ENCODE measurements at regions not wholly inside any gene's neighbourhood (a gene's known extent, or its start where the extent isn't known, plus 50 kb on each side); places are given as distances from the start of the nearest gene placed in this dataset.
"Not testable (repeated sequence)": the region's sequence is repeated elsewhere in the genome, so short reads cannot be mapped to it uniquely, and the experiment has no call there.

- H3K36me3 ChIP-seq (replicated peaks); H3K27me3 ChIP-seq (ENCODE audit: low read depth); in situ Hi-C loops (cut with MboI; ENCODE audit: low sequenced_read_pairs); H3K4me1 ChIP-seq; DNase-seq (ENCODE audit: low spot score in 2 of 2); H3K4me3 ChIP-seq; H3K9me3 ChIP-seq: not testable (repeated sequence)
Measured at GRCh38 chr13:52324831-52325230, 81.1 kb downstream of the THSD1 start.

GRCh38 chr13:52319876-52320275 lies 86.1 kb downstream of the THSD1 start:
- Histone ChIP-seq H3K36me3 (replicated peaks) (no peaks in the 10 kb centered on the region), H3K27me3 (ENCODE audit: low read depth) (peaks cover 4% of the 10 kb centered on the region; the same call in 1 of the 2 replicates), H3K9me3 (no peaks in the 10 kb centered on the region), H3K4me1 (no peaks in the 10 kb centered on the region), H3K4me3 (no peak overlapping the region)
- DNase-seq (ENCODE audit: low spot score in 2 of 2): no peak
- in situ Hi-C loops (cut with MboI; ENCODE audit: low sequenced_read_pairs): no loop called here

- DNase-seq (ENCODE audit: low spot score in 2 of 2): not testable (repeated sequence)
Measured at GRCh38 chr13:52309833-52310232, 96.1 kb downstream of the THSD1 start.

GRCh38 chr13:52306336-52306735 lies 99.6 kb downstream of the THSD1 start:
- in situ Hi-C loops (cut with MboI; ENCODE audit: low sequenced_read_pairs); H3K4me1 ChIP-seq; H3K9me3 ChIP-seq; H3K4me3 ChIP-seq; H3K36me3 ChIP-seq (replicated peaks); H3K27me3 ChIP-seq (ENCODE audit: low read depth); DNase-seq (ENCODE audit: low spot score in 2 of 2): not testable (repeated sequence)

More at GRCh38 chr13:52309833-52310232, 96.1 kb downstream of the THSD1 start:
- in situ Hi-C loops (cut with MboI; ENCODE audit: low sequenced_read_pairs); H3K4me3 ChIP-seq; H3K27me3 ChIP-seq (ENCODE audit: low read depth); H3K4me1 ChIP-seq; H3K9me3 ChIP-seq; H3K36me3 ChIP-seq (replicated peaks): not testable (repeated sequence)

- H3K36me3 ChIP-seq (replicated peaks): not testable (repeated sequence)
Measured at GRCh38 chr13:52303098-52303497, 102.9 kb downstream of the THSD1 start.

GRCh38 chr13:52302688-52303087 lies 103.3 kb downstream of the THSD1 start:
- H3K4me3 ChIP-seq; DNase-seq (ENCODE audit: low spot score in 2 of 2); in situ Hi-C loops (cut with MboI; ENCODE audit: low sequenced_read_pairs); H3K9me3 ChIP-seq; H3K4me1 ChIP-seq; H3K36me3 ChIP-seq (replicated peaks); H3K27me3 ChIP-seq (ENCODE audit: low read depth): not testable (repeated sequence)

More at GRCh38 chr13:52303098-52303497, 102.9 kb downstream of the THSD1 start:
- H3K4me1 ChIP-seq; DNase-seq (ENCODE audit: low spot score in 2 of 2); in situ Hi-C loops (cut with MboI; ENCODE audit: low sequenced_read_pairs); H3K9me3 ChIP-seq; H3K4me3 ChIP-seq; H3K27me3 ChIP-seq (ENCODE audit: low read depth): not testable (repeated sequence)

- H3K4me1 ChIP-seq: not testable (repeated sequence)
Measured at GRCh38 chr13:52301810-52302400, 104.1 kb downstream of the THSD1 start.

GRCh38 chr13:52298079-52298661 lies 107.8 kb downstream of the THSD1 start:
- DNase-seq (ENCODE audit: low spot score in 2 of 2); H3K9me3 ChIP-seq; H3K27me3 ChIP-seq (ENCODE audit: low read depth); H3K36me3 ChIP-seq (replicated peaks); H3K4me3 ChIP-seq; H3K4me1 ChIP-seq; in situ Hi-C loops (cut with MboI; ENCODE audit: low sequenced_read_pairs): not testable (repeated sequence)

More at GRCh38 chr13:52301810-52302400, 104.1 kb downstream of the THSD1 start:
- DNase-seq (ENCODE audit: low spot score in 2 of 2); H3K9me3 ChIP-seq; H3K36me3 ChIP-seq (replicated peaks); H3K4me3 ChIP-seq; in situ Hi-C loops (cut with MboI; ENCODE audit: low sequenced_read_pairs); H3K27me3 ChIP-seq (ENCODE audit: low read depth): not testable (repeated sequence)

GRCh38 chr13:52288891-52289290 lies 117.1 kb downstream of the THSD1 start:
- H3K4me3 ChIP-seq; H3K4me1 ChIP-seq; H3K27me3 ChIP-seq (ENCODE audit: low read depth); H3K36me3 ChIP-seq (replicated peaks); DNase-seq (ENCODE audit: low spot score in 2 of 2); H3K9me3 ChIP-seq; in situ Hi-C loops (cut with MboI; ENCODE audit: low sequenced_read_pairs): not testable (repeated sequence)

- H3K36me3 ChIP-seq (replicated peaks); H3K4me1 ChIP-seq; H3K27me3 ChIP-seq (ENCODE audit: low read depth); H3K9me3 ChIP-seq; DNase-seq (ENCODE audit: low spot score in 2 of 2); in situ Hi-C loops (cut with MboI; ENCODE audit: low sequenced_read_pairs); H3K4me3 ChIP-seq: not testable (repeated sequence)
Measured at GRCh38 chr13:52281387-52281786, 122.0 kb upstream of the NEK3 start.

GRCh38 chr13:52279408-52279807 lies 120.0 kb upstream of the NEK3 start:
- DNase-seq (ENCODE audit: low spot score in 2 of 2); H3K4me1 ChIP-seq; H3K4me3 ChIP-seq; H3K36me3 ChIP-seq (replicated peaks); H3K9me3 ChIP-seq; H3K27me3 ChIP-seq (ENCODE audit: low read depth); in situ Hi-C loops (cut with MboI; ENCODE audit: low sequenced_read_pairs): not testable (repeated sequence)

- H3K9me3 ChIP-seq; H3K4me1 ChIP-seq; H3K27me3 ChIP-seq (ENCODE audit: low read depth); H3K36me3 ChIP-seq (replicated peaks); DNase-seq (ENCODE audit: low spot score in 2 of 2); H3K4me3 ChIP-seq; in situ Hi-C loops (cut with MboI; ENCODE audit: low sequenced_read_pairs): not testable (repeated sequence)
Measured at GRCh38 chr13:52254299-52254698, 94.9 kb upstream of the NEK3 start.

GRCh38 chr13:52240752-52241151 lies 81.4 kb upstream of the NEK3 start:
- H3K9me3 ChIP-seq; in situ Hi-C loops (cut with MboI; ENCODE audit: low sequenced_read_pairs); H3K36me3 ChIP-seq (replicated peaks); H3K4me1 ChIP-seq; DNase-seq (ENCODE audit: low spot score in 2 of 2); H3K4me3 ChIP-seq; H3K27me3 ChIP-seq (ENCODE audit: low read depth): not testable (repeated sequence)

- in situ Hi-C loops (cut with MboI; ENCODE audit: low sequenced_read_pairs); H3K9me3 ChIP-seq; H3K4me1 ChIP-seq; H3K36me3 ChIP-seq (replicated peaks); H3K27me3 ChIP-seq (ENCODE audit: low read depth); H3K4me3 ChIP-seq: not testable (repeated sequence)
- DNase-seq (ENCODE audit: low spot score in 2 of 2): peak; percentile 42 to 68
Measured at GRCh38 chr13:52235900-52236595, 76.7 kb upstream of the NEK3 start.
